ENCODE measurements at regions not wholly inside any gene's neighbourhood (a gene's known extent, or its start where the extent isn't known, plus 50 kb on each side); places are given as distances from the start of the nearest gene placed in this dataset.

DNA sequence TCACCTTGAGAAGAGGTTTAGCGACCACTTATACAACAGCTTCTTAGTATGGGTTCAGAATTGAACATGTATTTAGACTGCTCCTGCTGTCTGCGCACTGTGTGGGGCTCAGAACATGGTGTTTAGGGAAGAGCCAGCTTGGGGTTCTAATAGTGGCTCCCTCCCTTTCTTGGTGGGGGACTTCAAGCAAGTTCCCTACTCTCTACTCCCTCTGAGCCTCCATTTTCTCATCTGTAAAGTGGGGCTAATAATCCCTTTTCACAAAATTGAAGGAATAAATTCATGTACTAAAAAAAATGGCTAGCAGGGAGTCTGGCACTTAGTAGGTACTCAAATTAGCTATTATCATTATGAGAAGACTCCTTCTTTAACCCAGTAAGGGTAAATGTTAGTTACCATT lies 97.5 kb upstream of the SPATA12 start:
- H3K23ac ChIP-seq (ENCODE audit: insufficient read length): no peak overlapping the region
- 97% methylated on average over 2 of the region's 2 CpGs; no CpG with 5 or more reads in 1 of the 2 experiments for WGBS, 2 experiments (ENCODE audit: extremely low coverage in 1 of 2, insufficient coverage in 1 of 2, insufficient read length in 1 of 2, insufficient replicate concordance in 2 of 2, low coverage in 1 of 2, low lambda C conversion rate in 2 of 2, missing lambda C conversion rate in 1 of 2)
- FAIRE-seq: no peak
- no peak for TF ChIP-seq POLR2A (IDR thresholded peaks at IDR 0.05; ENCODE audit: control extremely low read depth in 1 of 2, low read depth in 2 of 2, low read length in 2 of 2)
- TF ChIP-seq JUND (IDR thresholded peaks at IDR 0.05; ENCODE audit: low read length): no peak
- no peak for TF ChIP-seq RAD21 (IDR thresholded peaks at IDR 0.05 in 1 of 2, conservative IDR thresholded peaks at IDR 0.05 in 1 of 2; ENCODE audit: low read depth in 2 of 2, low read length in 2 of 2)
- no peak for TF ChIP-seq MAFK (IDR thresholded peaks at IDR 0.05; ENCODE audit: low read depth, low read length)
- TF ChIP-seq NRF1 (IDR thresholded peaks at IDR 0.05; ENCODE audit: low read depth, low read length): no peak
- TF ChIP-seq ATF2 (IDR thresholded peaks at IDR 0.05; ENCODE audit: low read length): no peak
- TF ChIP-seq CREB1 (IDR thresholded peaks at IDR 0.05): no peak
- no peak for TF ChIP-seq ASH2L (IDR thresholded peaks at IDR 0.05; ENCODE audit: low read length)
- TF ChIP-seq CEBPB (IDR thresholded peaks at IDR 0.05; ENCODE audit: low read depth, low read length): no peak
- no peak for TF ChIP-seq SP1 (IDR thresholded peaks at IDR 0.05; ENCODE audit: low read depth, low read length)
- TF ChIP-seq CBX8 (IDR thresholded peaks at IDR 0.05; ENCODE audit: borderline replicate concordance, low read depth, low read length): no peak
- no peak for TF ChIP-seq CHD2 (IDR thresholded peaks at IDR 0.05; ENCODE audit: low read length)
- no peak for TF ChIP-seq GTF2F1 (IDR thresholded peaks at IDR 0.05; ENCODE audit: borderline replicate concordance, low read depth, low read length)
- no peak for TF ChIP-seq USF2 (IDR thresholded peaks at IDR 0.05; ENCODE audit: low read length)

More for the DNA sequence above, 97.5 kb upstream of the SPATA12 start:
- H2BK12ac ChIP-seq (ENCODE audit: low read depth, low read length): no peak overlapping the region
- no peaks in the 10 kb centered on the region for H3K9me3 ChIP-seq (ENCODE audit: insufficient read depth in 2 of 2, low read depth in 1 of 2, low read length in 1 of 2)
- no peak overlapping the region for H3K56ac ChIP-seq (replicated peaks; ENCODE audit: insufficient read length, low read depth, low read length)
- no peak overlapping the region for H3K14ac ChIP-seq (ENCODE audit: insufficient read length)
- H3K27ac ChIP-seq (ENCODE audit: low read depth, low read length): no peak overlapping the region
- no peak overlapping the region for H3K18ac ChIP-seq (ENCODE audit: extremely low read depth, low read length)
- no peak overlapping the region for H2BK120ac ChIP-seq (replicated peaks; ENCODE audit: low read depth, low read length)
- H2BK5ac ChIP-seq (ENCODE audit: low read depth, low read length): no peak overlapping the region
- H3K79me2 ChIP-seq (ENCODE audit: control insufficient read depth in 1 of 2, insufficient read depth in 2 of 2, low read length in 2 of 2): no peaks in the 10 kb centered on the region
- ChIA-PET POLR2A (ENCODE audit: partially characterized antibody) (interaction anchor here (1.0 kb wide), 1 partner anchor 258 kb away, joined by 3 read pairs; no protein-coding TSS in a partner anchor), CTCF (ENCODE audit: partially characterized antibody) (interaction anchor here (0.5 to 1.7 kb wide), 3 partner anchors 9 to 60 kb away, joined by 3 to 5 read pairs (median 4); no protein-coding TSS in a partner anchor)
- no peaks in the 10 kb centered on the region for H3K4me1 ChIP-seq (replicated peaks in 1 of 4; ENCODE audit: control insufficient read depth in 3 of 4, insufficient read depth in 4 of 4, low read length in 3 of 4)
- no peaks in the 10 kb centered on the region for H3K79me1 ChIP-seq (ENCODE audit: low read depth, low read length)
- no peaks in the 10 kb centered on the region for H3K27me3 ChIP-seq (replicated peaks in 1 of 4; ENCODE audit: control insufficient read depth in 3 of 4, extremely low read depth in 1 of 4, insufficient read depth in 3 of 4, low read length in 3 of 4)
- no peak for DNase-seq (ENCODE audit: low read depth in 1 of 2, low spot score in 2 of 2)
- no peak overlapping the region for H3K4me2 ChIP-seq (ENCODE audit: insufficient read depth in 1 of 2, low read depth in 2 of 2, low read length in 2 of 2)
- no peak overlapping the region for H2BK15ac ChIP-seq (ENCODE audit: low read length)
- H4K20me1 ChIP-seq (replicated peaks in 1 of 2; ENCODE audit: control insufficient read depth in 1 of 2, insufficient read depth in 2 of 2, low read length in 2 of 2): no peaks in the 10 kb centered on the region
- H4K5ac ChIP-seq (ENCODE audit: insufficient read length, low read depth, low read length): no peak overlapping the region
- no peaks in the 10 kb centered on the region for H3K36me3 ChIP-seq (ENCODE audit: control insufficient read depth in 2 of 4, insufficient read depth in 4 of 4, low read length in 3 of 4)
- no peak overlapping the region for H3K4me3 ChIP-seq (ENCODE audit: extremely low read depth in 1 of 4, insufficient read depth in 2 of 4, low read depth in 3 of 4, low read length in 4 of 4)
- no peaks in the 10 kb centered on the region for H3K23me2 ChIP-seq (ENCODE audit: low read depth, low read length)
- H3K9ac ChIP-seq (replicated peaks in 1 of 4; ENCODE audit: extremely low read depth in 1 of 4, low read depth in 3 of 4, low read length in 3 of 4): no peak overlapping the region
- H2AK5ac ChIP-seq (ENCODE audit: low read depth, low read length): no peak overlapping the region
- no peak overlapping the region for H2BK20ac ChIP-seq (ENCODE audit: low read length)
- no peak overlapping the region for H4K8ac ChIP-seq (ENCODE audit: extremely low read depth, insufficient read depth, low read length)
- H3K4ac ChIP-seq (replicated peaks; ENCODE audit: insufficient read length, low read depth, low read length): no peak overlapping the region
- H2AFZ ChIP-seq (ENCODE audit: low read length): no peak overlapping the region
- H4K91ac ChIP-seq (replicated peaks; ENCODE audit: insufficient read length, low read length): no peak overlapping the region
